ENCODE measurements at regions not wholly inside any gene's neighbourhood (a gene's known extent, or its start where the extent isn't known, plus 50 kb on each side); places are given as distances from the start of the nearest gene placed in this dataset.

GRCh38 chr13:88676016-88676415 lies 1004.8 kb downstream of the SLITRK5 start:
- H3K27ac ChIP-seq = no peak overlapping the region
- no peaks in the 10 kb centered on the region for H3K27me3 ChIP-seq
- H3K4me3 ChIP-seq = no peak overlapping the region
- H3K36me3 ChIP-seq = no peaks in the 10 kb centered on the region
- H3K4me1 ChIP-seq = no peaks in the 10 kb centered on the region
- no peak for TF ChIP-seq CTCF (IDR thresholded peaks at IDR 0.05)
- no peak for TF ChIP-seq POLR2AphosphoS5 (IDR thresholded peaks at IDR 0.05)
- no peak for TF ChIP-seq POLR2A (IDR thresholded peaks at IDR 0.05)
- TF ChIP-seq EP300 (IDR thresholded peaks at IDR 0.05) = no peak
- no peaks in the 10 kb centered on the region for H3K9me3 ChIP-seq
- no peak for ATAC-seq

- ATAC-seq = no peak
- no peak overlapping the region for H3K27ac ChIP-seq
- H3K4me3 ChIP-seq = no peak overlapping the region
- no peaks in the 10 kb centered on the region for H3K36me3 ChIP-seq
- H3K27me3 ChIP-seq = no peaks in the 10 kb centered on the region
- no peaks in the 10 kb centered on the region for H3K4me1 ChIP-seq
- 84 to 88% methylated on average over 2 of the region's 2 CpGs for WGBS, 2 donors (ENCODE audit: low coverage in 1 of 2)
- H3K9me3 ChIP-seq = no peaks in the 10 kb centered on the region
- no peak for TF ChIP-seq POLR2A (IDR thresholded peaks at IDR 0.05)
These were observed 1014.3 kb downstream of the SLITRK5 start for GRCh38 chr13:88685459-88685858.

GRCh38 chr13:88701551-88701950 lies 1030.4 kb downstream of the SLITRK5 start:
- ATAC-seq = peak; percentile 69
- H3K27me3 ChIP-seq = no peaks in the 10 kb centered on the region
- no peak for TF ChIP-seq EP300 (IDR thresholded peaks at IDR 0.05)
- TF ChIP-seq POLR2AphosphoS5 (IDR thresholded peaks at IDR 0.05) = no peak
- TF ChIP-seq CTCF (IDR thresholded peaks at IDR 0.05) = no peak
- TF ChIP-seq POLR2A (IDR thresholded peaks at IDR 0.05) = no peak
- H3K4me3 ChIP-seq = no peak overlapping the region
- H3K27ac ChIP-seq = no peak overlapping the region
- H3K36me3 ChIP-seq = no peaks in the 10 kb centered on the region
- no peaks in the 10 kb centered on the region for H3K4me1 ChIP-seq
- no peaks in the 10 kb centered on the region for H3K9me3 ChIP-seq

GRCh38 chr13:88704600-88705275 lies 1033.6 kb downstream of the SLITRK5 start:
- H3K4me3 ChIP-seq = peak overlapping the region; percentile 12
- 15 to 31% methylated on average over 7 of the region's 7 CpGs for WGBS, 2 donors (ENCODE audit: low coverage in 1 of 2)
- ATAC-seq = no peak
- TF ChIP-seq EP300 (IDR thresholded peaks at IDR 0.05) = no peak
- no peak for TF ChIP-seq POLR2A (IDR thresholded peaks at IDR 0.05)
- no peak for TF ChIP-seq CTCF (IDR thresholded peaks at IDR 0.05)
- no peak for TF ChIP-seq POLR2AphosphoS5 (IDR thresholded peaks at IDR 0.05)
- no peaks in the 10 kb centered on the region for H3K9me3 ChIP-seq
- H3K27ac ChIP-seq = no peak overlapping the region
- no peaks in the 10 kb centered on the region for H3K4me1 ChIP-seq
- H3K27me3 ChIP-seq = no peaks in the 10 kb centered on the region
- H3K36me3 ChIP-seq = no peaks in the 10 kb centered on the region

GRCh38 chr13:88707646-88708045 lies 1036.5 kb downstream of the SLITRK5 start:
- no peak for ATAC-seq
- Histone ChIP-seq H3K4me3 (no peak overlapping the region), H3K27me3 (no peaks in the 10 kb centered on the region), H3K36me3 (no peaks in the 10 kb centered on the region), H3K27ac (no peak overlapping the region), H3K4me1 (no peaks in the 10 kb centered on the region), H3K9me3 (no peaks in the 10 kb centered on the region)
- TF ChIP-seq EP300 (IDR thresholded peaks at IDR 0.05) (no peak), CTCF (IDR thresholded peaks at IDR 0.05) (no peak), POLR2A (IDR thresholded peaks at IDR 0.05) (no peak), POLR2AphosphoS5 (IDR thresholded peaks at IDR 0.05) (no peak)

Measured in gastroesophageal sphincter (tissue), 4 donors.